ENCODE measurements at regions not wholly inside any gene's neighbourhood (a gene's known extent, or its start where the extent isn't known, plus 50 kb on each side); places are given as distances from the start of the nearest gene placed in this dataset.

GRCh38 chr10:124219655-124220054 lies 126.3 kb upstream of the CHST15 start:
- BruUV-seq (replicated peaks): no TSS peak
- H2AK9ac ChIP-seq (replicated peaks; ENCODE audit: low read depth, low read length, poor library complexity): no peak overlapping the region
- no peak for ATAC-seq (ENCODE audit: low read depth)
- no peak overlapping the region for H3K23ac ChIP-seq (ENCODE audit: low read depth, low read length)
- H3K14ac ChIP-seq (replicated peaks; ENCODE audit: low read depth, low read length): no peak overlapping the region
- no peak overlapping the region for H2BK120ac ChIP-seq (ENCODE audit: low read depth, low read length)
- no peaks in the 10 kb centered on the region for H3K9me1 ChIP-seq (ENCODE audit: insufficient read depth, low read length)
- intact Hi-C loops (cut with micrococcal nuclease) (no loop called here), dilution Hi-C loops (cut with HindIII; ENCODE audit: low sequenced_read_pairs, unreplicated experiment) (no loop called here), in situ Hi-C loops (cut with MboI; ENCODE audit: low sequenced_read_pairs) (no loop called here)
- no peak overlapping the region for H3K4me3 ChIP-seq (ENCODE audit: insufficient read depth, low read depth, low read length)
- 100% methylated on average over 1 of the region's 7 CpGs; no CpG with 5 or more reads in 1 of the 2 experiments for WGBS, 2 experiments (ENCODE audit: extremely low coverage in 2 of 2, insufficient read length in 1 of 2)
- no peak overlapping the region for H3K9ac ChIP-seq (ENCODE audit: low read depth, low read length)
- no peaks in the 10 kb centered on the region for H4K20me1 ChIP-seq (ENCODE audit: insufficient read depth, low read length)
- no peak overlapping the region for H3K56ac ChIP-seq (ENCODE audit: extremely low read depth, insufficient read depth, low read length)
- H3K27ac ChIP-seq (ENCODE audit: insufficient read depth, low read length): no peak overlapping the region
- no peak overlapping the region for H4K8ac ChIP-seq (ENCODE audit: low read depth in 2 of 2, low read length in 2 of 2)
- H2BK15ac ChIP-seq (ENCODE audit: low read depth, low read length): no peak overlapping the region
- H3K18ac ChIP-seq (ENCODE audit: low read depth, low read length): no peak overlapping the region
- no peak overlapping the region for H3K4me2 ChIP-seq (ENCODE audit: low read depth, low read length)
- H4K91ac ChIP-seq (ENCODE audit: insufficient read depth, low read depth, low read length): no peak overlapping the region
- H3K36me3 ChIP-seq (ENCODE audit: control insufficient read depth, insufficient read depth, low read length): no peaks in the 10 kb centered on the region
- no peak overlapping the region for H4K5ac ChIP-seq (ENCODE audit: low read depth, low read length)
- H2BK20ac ChIP-seq (ENCODE audit: low read depth, low read length): no peak overlapping the region
- DNase-seq: no peak
- H3K4ac ChIP-seq (ENCODE audit: low read depth, low read length): no peak overlapping the region
- POLR2A ChIA-PET (ENCODE audit: unreplicated experiment): no interaction called here
- no peak overlapping the region for H2AFZ ChIP-seq (replicated peaks; ENCODE audit: low read length, poor library complexity)
- no peak overlapping the region for H2AK5ac ChIP-seq (ENCODE audit: low read depth, low read length)
- H3K27me3 ChIP-seq (ENCODE audit: control insufficient read depth, insufficient read depth, low read length): no peaks in the 10 kb centered on the region
- H3K4me1 ChIP-seq (ENCODE audit: control insufficient read depth, insufficient read depth, low read length): no peaks in the 10 kb centered on the region
- H3K79me1 ChIP-seq (ENCODE audit: low read depth in 1 of 2, low read length in 2 of 2): no peaks in the 10 kb centered on the region
- no peak overlapping the region for H2BK5ac ChIP-seq (ENCODE audit: low read depth, low read length, poor library complexity, severe bottlenecking)
- TF ChIP-seq MAZ (IDR thresholded peaks at IDR 0.05; ENCODE audit: borderline replicate concordance, low read depth, low read length) (no peak), MAFK (IDR thresholded peaks at IDR 0.05; ENCODE audit: low read depth, low read length) (no peak), FOS (IDR thresholded peaks at IDR 0.05; ENCODE audit: low read depth, low read length) (no peak), CTCF (conservative IDR thresholded peaks at IDR 0.05; ENCODE audit: low read depth, low read length) (no peak), CHD1 (IDR thresholded peaks at IDR 0.05; ENCODE audit: low read depth, low read length) (no peak), CEBPB (IDR thresholded peaks at IDR 0.05; ENCODE audit: low read depth, low read length) (no peak), RFX5 (IDR thresholded peaks at IDR 0.05; ENCODE audit: low read depth, low read length) (no peak)
- CTCF ChIA-PET: no interaction called here
- H3K9me3 ChIP-seq (ENCODE audit: control insufficient read depth, insufficient read depth, low read length): peaks cover 39% of the 10 kb centered on the region
